ENCODE measurements at regions not wholly inside any gene's neighbourhood (a gene's known extent, or its start where the extent isn't known, plus 50 kb on each side); places are given as distances from the start of the nearest gene placed in this dataset.

- no peak for DNase-seq (ENCODE audit: low read depth in 2 of 2)
Observed at GRCh38 chr16:86381491-86381890, 128.8 kb upstream of the FOXF1 start.

GRCh38 chr16:86382067-86382773, 128.1 kb upstream of the FOXF1 start:
- no peak for DNase-seq (ENCODE audit: low read depth in 2 of 2)

GRCh38 chr16:86382774-86383407, 127.4 kb upstream of the FOXF1 start:
- DNase-seq (ENCODE audit: low read depth in 2 of 2): no peak

DNA sequence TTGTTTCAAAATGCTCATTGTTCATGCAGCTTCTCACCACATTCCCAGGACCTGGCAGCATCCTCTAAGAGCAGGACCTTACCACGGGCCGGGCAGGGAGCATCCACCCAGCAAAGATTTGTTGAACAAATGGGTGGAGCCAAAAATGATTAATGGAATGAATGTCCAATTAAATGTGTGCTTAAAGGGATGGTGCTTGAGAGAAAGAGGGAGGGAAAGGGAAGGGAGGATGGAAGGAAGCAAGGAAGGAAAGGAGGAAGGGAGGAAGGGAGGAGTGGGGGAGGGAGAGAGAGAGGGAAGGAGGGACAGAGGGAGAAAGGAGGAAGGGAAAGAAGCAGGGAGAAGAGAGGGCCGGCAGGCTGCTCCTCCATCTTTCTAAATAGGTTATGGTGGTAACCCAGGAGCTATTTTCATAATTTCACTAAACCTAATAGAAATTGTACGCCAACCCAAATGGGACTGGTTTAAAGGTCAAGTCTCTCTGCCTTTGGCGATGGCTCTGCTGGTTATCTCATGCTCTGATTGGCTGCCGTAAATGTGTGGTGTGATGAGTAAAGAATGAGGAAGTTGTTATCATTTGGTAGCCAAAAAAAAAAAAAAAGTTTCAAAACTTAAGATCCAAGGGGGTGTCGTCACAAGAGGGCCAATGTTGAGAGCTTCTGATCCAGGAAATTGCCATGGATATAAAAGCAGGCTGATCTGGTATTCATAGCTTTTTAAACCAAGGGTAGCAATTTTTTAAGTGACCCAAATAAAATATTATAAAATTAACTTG, 126.7 kb upstream of the FOXF1 start:
- no peak for DNase-seq (ENCODE audit: low read depth in 2 of 2)

DNA sequence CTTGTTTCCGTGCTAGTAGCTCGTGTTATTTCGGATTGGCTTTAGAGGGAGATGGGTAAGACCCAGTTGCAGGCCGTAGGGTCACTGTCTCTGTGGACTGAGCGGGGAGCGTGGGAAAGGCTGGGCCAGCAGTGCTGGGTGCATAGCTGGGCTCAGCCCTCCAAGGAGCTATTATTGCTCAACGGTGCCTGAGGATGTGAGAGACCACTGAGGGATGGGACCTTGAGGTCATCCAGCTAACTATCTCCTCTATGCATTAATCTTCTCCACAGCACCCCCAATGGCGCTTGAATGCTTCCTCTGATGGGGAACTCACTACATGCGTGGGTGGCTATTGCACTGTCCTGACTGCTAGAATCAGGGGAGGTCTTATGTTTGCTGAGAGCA, 126.1 kb upstream of the FOXF1 start:
- no peak for DNase-seq (ENCODE audit: low read depth in 2 of 2)

DNA sequence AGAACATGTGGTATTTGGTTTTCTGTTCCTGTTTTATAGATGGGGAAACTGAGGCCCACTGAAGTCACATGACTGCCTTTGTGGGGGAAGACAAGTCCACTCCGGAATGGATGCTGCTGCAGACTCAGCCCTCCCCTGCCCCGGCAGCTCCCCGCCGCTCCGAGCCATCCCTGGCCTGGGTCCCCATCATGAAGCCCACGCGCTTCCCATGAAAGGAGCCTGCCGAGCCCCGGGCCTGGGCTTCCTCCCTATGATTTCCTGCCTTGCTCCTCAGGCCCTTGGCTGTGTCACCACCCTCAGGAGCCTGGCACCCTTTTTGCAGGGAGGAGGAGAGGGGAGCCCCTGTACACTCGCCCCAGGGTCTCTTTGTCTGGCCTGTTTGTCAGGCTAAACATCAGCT, 125.3 kb upstream of the FOXF1 start:
- DNase-seq (ENCODE audit: low read depth in 2 of 2): no peak

DNA sequence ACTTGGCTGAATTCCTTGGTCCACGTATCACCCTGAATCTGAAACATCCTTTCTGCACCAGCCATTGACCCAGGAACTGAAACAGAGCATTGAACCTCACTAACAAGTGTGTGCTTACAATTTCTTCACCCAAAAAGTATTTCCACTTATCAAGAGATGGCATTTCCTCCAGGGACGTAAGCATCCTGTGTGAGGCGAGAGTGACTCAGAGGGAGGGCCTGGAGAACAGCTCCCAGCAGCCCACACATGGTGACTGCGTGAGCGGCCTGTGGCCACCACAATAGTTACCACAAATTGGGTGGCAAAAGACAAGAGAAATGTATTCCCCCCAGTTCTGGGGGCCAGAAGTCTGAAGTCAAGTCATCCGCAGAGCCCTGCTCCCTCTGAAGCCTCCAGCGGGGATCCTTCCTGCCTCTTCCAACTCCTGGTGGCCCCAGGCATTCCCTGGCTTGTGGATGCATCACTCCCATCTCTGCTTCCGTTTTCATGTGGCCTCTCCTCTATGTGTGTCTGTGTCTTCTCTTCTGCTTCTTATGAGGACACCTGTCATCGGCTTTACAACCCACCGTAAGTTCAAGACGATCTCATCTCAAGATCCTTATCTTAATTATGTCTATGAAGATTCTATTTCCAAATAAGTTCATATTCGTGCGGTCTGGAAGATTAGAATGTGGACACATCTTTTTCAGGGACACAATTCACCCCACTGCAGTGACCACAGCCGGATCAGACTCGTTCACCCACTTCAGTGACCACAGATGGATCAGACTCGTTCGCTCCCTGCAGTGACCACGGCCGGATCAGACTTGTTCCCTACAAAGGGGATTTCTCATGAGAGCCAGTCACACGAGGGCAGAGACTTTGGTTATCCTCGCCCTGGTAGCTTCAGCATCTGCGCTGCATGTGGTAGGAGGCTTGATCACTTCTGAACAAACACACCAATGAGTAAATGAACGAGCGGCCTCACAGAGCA, 122.6 kb upstream of the FOXF1 start:
- DNase-seq (ENCODE audit: low read depth in 2 of 2): no peak

DNA sequence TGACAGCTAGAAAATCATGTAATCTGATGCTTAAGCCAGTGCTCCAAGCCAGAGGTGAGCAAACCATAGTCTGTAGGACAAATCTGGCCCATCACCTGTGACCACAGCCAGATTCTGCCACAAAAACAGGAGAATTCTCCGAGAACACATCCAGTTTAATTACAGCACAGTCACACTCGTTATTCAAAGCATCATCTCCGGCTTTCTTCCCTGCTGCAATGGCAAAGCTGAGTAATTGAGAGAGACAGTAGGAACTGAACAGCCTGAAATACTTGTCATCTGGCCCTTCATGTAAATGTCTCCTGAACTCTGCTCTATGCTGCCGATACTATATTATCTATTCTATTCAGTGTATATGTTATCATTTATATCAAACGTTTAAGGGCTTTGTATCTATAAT, 121.4 kb upstream of the FOXF1 start:
- DNase-seq (ENCODE audit: low read depth in 2 of 2): no peak

DNA sequence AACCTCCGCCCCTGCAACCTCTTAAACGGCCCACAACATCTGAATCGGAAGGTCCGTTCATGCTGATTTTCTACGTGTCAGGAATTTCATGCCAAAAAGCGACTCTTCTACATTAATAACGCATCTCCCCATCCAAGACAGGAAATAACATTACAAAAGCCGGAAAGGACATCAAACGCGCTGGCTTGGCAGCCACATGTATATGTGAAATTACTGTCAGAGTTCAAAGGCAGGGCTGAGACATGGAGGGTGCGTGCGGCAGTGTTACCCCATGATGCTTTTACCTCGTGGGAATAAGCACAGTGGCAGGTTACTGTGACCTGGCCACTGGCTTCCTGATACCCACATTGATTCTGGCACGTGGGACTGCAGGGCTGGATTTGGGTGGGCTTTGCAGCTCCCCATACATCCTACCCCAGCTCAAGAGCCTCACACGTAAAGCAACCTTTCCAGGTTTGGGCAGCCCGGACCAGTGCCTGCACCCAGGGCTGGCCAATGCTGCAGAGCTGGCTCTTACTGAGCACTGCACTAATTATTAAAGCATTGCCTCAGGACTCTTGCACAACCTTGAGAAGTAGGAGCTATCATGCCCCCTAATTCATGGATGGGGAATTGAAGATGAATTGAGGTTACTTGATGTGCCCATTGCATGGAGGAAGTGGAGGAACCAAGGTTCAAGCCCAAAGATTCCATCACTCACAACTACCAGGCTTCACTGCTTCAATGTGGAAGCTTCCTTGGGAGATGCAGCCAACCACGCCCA, 120.6 kb upstream of the FOXF1 start:
- no peak for DNase-seq (ENCODE audit: low read depth in 2 of 2)

GRCh38 chr16:86390335-86390734, 120.0 kb upstream of the FOXF1 start:
- no peak for DNase-seq (ENCODE audit: low read depth in 2 of 2)

GRCh38 chr16:86391486-86391885, 118.8 kb upstream of the FOXF1 start:
- DNase-seq (ENCODE audit: low read depth in 2 of 2): no peak

DNA sequence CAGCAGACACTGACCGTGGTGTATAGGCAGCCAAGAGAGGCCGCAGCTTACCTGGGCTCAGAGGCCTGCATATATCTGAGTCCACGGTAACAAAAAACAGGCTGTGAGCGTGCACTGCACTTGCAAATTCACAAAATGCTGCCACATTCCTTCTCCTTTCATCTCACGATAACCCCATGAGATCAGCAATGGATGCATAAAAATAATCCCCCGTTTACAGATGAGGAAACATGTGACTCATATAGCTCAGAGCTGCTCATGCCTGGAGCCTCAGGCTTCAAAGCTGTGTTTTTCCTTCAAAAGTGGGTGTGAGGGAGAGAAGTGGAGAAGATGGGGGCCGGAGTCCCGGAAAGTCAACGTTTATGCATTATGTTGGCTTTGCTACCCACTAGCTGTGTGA, 118.3 kb upstream of the FOXF1 start:
- DNase-seq (ENCODE audit: low read depth in 2 of 2): no peak

GRCh38 chr16:86392436-86393152, 117.7 kb upstream of the FOXF1 start:
- no peak for DNase-seq (ENCODE audit: low read depth in 2 of 2)

GRCh38 chr16:86393907-86394626, 116.3 kb upstream of the FOXF1 start:
- DNase-seq (ENCODE audit: low read depth in 2 of 2): no peak

DNA sequence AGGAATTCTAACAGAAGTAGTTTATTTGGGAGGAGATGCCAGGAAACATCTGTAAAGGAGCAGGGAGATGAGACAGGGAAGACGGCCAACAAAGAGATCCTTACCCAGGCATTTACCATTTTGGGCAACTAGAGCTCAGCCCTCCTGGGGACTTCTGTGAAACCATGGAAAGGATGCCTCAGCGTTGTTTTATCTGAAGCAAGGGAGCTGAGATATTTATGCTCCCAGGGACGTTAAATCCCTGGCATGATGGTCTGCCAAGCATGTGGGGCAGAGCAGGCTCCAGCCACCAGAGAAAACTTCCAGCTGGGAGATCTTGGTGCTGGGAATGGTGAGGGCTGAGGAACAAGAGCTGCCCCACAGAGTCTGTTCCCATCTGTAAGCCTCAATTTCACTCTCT, 114.8 kb upstream of the FOXF1 start:
- no peak for DNase-seq (ENCODE audit: low read depth in 2 of 2)

DNA sequence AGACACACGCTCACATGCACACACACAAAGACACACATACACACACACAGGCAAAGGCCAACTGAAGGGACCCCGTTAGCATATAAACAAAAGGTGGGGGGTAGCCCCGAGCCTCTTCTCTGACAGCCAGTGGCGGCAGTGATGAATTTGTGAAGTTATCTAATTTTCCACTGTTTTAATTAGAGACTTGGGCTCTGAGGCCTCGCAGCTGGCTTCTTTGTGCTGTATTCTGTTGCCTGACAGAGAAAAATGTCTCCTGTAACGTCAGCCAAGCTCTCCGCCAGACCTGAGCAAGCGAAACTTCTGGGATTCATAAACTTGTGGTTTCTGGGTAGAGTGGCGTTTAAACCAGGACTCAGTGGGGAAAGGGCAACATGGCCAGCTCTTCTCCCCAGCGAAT, 113.9 kb upstream of the FOXF1 start:
- DNase-seq (ENCODE audit: low read depth in 2 of 2): no peak

DNA sequence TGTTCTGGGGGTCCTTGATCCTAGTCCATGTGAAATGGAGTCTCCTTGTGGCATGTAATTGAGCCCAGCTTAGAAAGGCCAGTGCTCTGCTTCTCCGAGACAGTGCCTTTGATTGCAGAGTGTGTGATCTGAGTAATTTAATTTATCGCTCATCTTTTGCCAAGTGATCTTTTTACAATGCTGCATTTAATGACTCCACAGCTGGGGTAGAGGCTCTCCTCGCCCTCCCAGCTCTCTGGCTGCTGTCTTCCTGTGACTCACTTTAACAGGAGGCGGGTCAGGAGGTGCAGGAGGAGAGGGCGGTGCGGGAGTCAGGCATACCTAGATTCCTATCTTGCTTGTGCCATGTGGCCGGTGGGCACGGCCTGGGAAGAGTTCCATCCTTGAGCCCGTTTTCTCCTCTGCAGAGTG, 113.4 kb upstream of the FOXF1 start:
- no peak for DNase-seq (ENCODE audit: low read depth in 2 of 2)

DNA sequence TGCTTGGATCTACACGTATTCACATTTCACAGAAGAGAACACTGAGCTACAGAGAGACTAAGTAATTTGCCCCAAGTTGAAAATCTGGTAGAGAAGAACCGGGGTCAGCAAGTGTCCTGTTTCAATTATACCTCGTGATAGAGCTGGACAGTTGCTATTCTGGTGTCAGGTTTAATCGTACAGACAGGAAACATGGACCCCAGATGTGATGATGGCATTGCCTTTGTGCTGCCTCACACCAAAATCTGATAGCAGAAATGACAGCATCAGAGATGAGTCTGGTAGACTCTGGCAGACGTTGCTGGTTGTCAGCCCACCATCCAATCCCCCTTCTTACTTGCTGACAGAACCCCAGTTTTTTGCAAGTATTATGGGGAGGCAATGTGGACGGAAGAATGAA, 112.1 kb upstream of the FOXF1 start:
- DNase-seq (ENCODE audit: low read depth in 2 of 2): no peak

- DNase-seq (ENCODE audit: low read depth in 2 of 2): no peak
Observed at GRCh38 chr16:86398622-86399021, 111.7 kb upstream of the FOXF1 start.

- DNase-seq (ENCODE audit: low read depth in 2 of 2): no peak
Observed at GRCh38 chr16:86401126-86401525, 109.2 kb upstream of the FOXF1 start.

Data from stimulated activated CD8-positive, alpha-beta memory T cell treated with anti-CD3 and anti-CD28 coated beads, Interleukin-7, amount 100 ng/mL, for 1 hour (primary cell).